GM12878 (cell line): ENCODE measurements at regions not wholly inside any gene's neighbourhood (a gene's known extent, or its start where the extent isn't known, plus 50 kb on each side); places are given as distances from the start of the nearest gene placed in this dataset.

Experiments used
- ASH2L ChIP-seq: fragments of 300-600, 200-600 bp; sonication (generic); IDR thresholded peaks from 2 replicates; pipeline ENCODE4 v1.6.1; 2017; ENCODE audit warnings: low read depth, mild to moderate bottlenecking, borderline replicate concordance
- CBFB ChIP-seq: IDR thresholded peaks from 2 replicates; pipeline ENCODE4 v1.6.1; 2016; ENCODE audit warnings: antibody characterized with exemption, low read depth
- CTCF ChIP-seq, 3 experiments: IDR thresholded peaks in 2 of 3; conservative IDR thresholded peaks in 1 of 3; 2 replicates each; pipeline ENCODE4 v1.5.1; 2011; ENCODE audit warnings: low read depth in 3 of 3, low read length in 3 of 3, mild to moderate bottlenecking in 3 of 3, control low read depth in 2 of 3, moderate library complexity in 2 of 3, inconsistent platforms in 1 of 3, mixed read lengths in 1 of 3; ENCODE audit not compliant: control insufficient read depth in 2 of 3, insufficient read depth in 1 of 3; ENCODE audit errors: extremely low read depth in 1 of 3
- ESRRA ChIP-seq: IDR thresholded peaks from 2 replicates; pipeline ENCODE4 v1.6.1; 2012; ENCODE audit warnings: mild to moderate bottlenecking, low read length, improper control_type of control experiment
- EZH2 ChIP-seq: IDR thresholded peaks from 2 replicates; pipeline ENCODE4 v1.6.1; 2012; ENCODE audit warnings: low read depth, mild to moderate bottlenecking, control low read depth, inconsistent platforms, low read length, borderline replicate concordance; ENCODE audit not compliant: control insufficient read depth
- HCFC1 ChIP-seq: fragments of 150-350 bp; IDR thresholded peaks from 2 replicates; pipeline ENCODE4 v1.6.1; 2014; ENCODE audit warnings: low read length
- JUNB ChIP-seq: IDR thresholded peaks from 2 replicates; pipeline ENCODE4 v1.6.1; 2016; ENCODE audit warnings: antibody characterized with exemption, mild to moderate bottlenecking
- POLR2A ChIP-seq: IDR thresholded peaks from 2 replicates; pipeline ENCODE4 v1.6.1; 2011; ENCODE audit warnings: low read depth, mild to moderate bottlenecking, low read length
- POLR2AphosphoS5 ChIP-seq: IDR thresholded peaks from 2 replicates; pipeline ENCODE4 v1.6.1; 2011; ENCODE audit warnings: mild to moderate bottlenecking, low read length, inconsistent platforms
- RCOR1 ChIP-seq: conservative IDR thresholded peaks from 2 replicates; pipeline ENCODE4 v1.6.1; 2012; ENCODE audit warnings: low read depth, low read length, improper control_type of control experiment
- SREBF2 ChIP-seq: IDR thresholded peaks from 2 replicates; pipeline ENCODE4 v1.6.1; 2012; ENCODE audit warnings: mild to moderate bottlenecking, low read length
- ZBED1 ChIP-seq: IDR thresholded peaks from 2 replicates; pipeline ENCODE4 v1.6.1; 2016; ENCODE audit warnings: borderline replicate concordance
- TF ChIP-seq, protein P1 (sequence below): IDR thresholded peaks from 2 replicates; pipeline ENCODE4 v1.6.1; 2011; ENCODE audit warnings: low read depth, low read length, improper control_type of control experiment, borderline replicate concordance
- TF ChIP-seq, protein P2 (sequence below): fragments of 450-650 bp; IDR thresholded peaks from 2 replicates; pipeline ENCODE4 v1.6.1; 2017; ENCODE audit warnings: mild to moderate bottlenecking, low read depth, inconsistent platforms; ENCODE audit not compliant: poor library complexity, severe bottlenecking

- no peak for TF ChIP-seq ASH2L
- TF ChIP-seq EZH2 = no peak
- no peak for TF ChIP-seq JUNB
- TF ChIP-seq POLR2A = no peak
- no peak for TF ChIP-seq HCFC1
- no peak for TF ChIP-seq CBFB
- no peak for TF ChIP-seq RCOR1
- TF ChIP-seq CTCF (IDR thresholded peaks at IDR 0.05 in 2 of 3, conservative IDR thresholded peaks at IDR 0.05 in 1 of 3; ENCODE audit: control insufficient read depth in 2 of 3, extremely low read depth in 1 of 3, insufficient read depth in 1 of 3, low read depth in 3 of 3, low read length in 3 of 3) = no peak
- TF ChIP-seq ESRRA = no peak
- no peak for TF ChIP-seq ZBED1
- TF ChIP-seq, protein P1, sequence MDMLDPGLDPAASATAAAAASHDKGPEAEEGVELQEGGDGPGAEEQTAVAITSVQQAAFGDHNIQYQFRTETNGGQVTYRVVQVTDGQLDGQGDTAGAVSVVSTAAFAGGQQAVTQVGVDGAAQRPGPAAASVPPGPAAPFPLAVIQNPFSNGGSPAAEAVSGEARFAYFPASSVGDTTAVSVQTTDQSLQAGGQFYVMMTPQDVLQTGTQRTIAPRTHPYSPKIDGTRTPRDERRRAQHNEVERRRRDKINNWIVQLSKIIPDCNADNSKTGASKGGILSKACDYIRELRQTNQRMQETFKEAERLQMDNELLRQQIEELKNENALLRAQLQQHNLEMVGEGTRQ = no peak
- no peak for TF ChIP-seq POLR2AphosphoS5
- TF ChIP-seq SREBF2 = no peak
- TF ChIP-seq, protein P2, sequence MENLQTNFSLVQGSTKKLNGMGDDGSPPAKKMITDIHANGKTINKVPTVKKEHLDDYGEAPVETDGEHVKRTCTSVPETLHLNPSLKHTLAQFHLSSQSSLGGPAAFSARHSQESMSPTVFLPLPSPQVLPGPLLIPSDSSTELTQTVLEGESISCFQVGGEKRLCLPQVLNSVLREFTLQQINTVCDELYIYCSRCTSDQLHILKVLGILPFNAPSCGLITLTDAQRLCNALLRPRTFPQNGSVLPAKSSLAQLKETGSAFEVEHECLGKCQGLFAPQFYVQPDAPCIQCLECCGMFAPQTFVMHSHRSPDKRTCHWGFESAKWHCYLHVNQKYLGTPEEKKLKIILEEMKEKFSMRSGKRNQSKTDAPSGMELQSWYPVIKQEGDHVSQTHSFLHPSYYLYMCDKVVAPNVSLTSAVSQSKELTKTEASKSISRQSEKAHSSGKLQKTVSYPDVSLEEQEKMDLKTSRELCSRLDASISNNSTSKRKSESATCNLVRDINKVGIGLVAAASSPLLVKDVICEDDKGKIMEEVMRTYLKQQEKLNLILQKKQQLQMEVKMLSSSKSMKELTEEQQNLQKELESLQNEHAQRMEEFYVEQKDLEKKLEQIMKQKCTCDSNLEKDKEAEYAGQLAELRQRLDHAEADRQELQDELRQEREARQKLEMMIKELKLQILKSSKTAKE = no peak
These were observed 238.1 kb downstream of the ELAVL2 start for GRCh38 chr9:23587903-23588302.
